Esophagus squamous epithelium (tissue), 5 donors: ENCODE measurements at regions not wholly inside any gene's neighbourhood (a gene's known extent, or its start where the extent isn't known, plus 50 kb on each side); places are given as distances from the start of the nearest gene placed in this dataset.

ENCODE experiments used
- DNase-seq: peaks from one replicate; lab custom pipeline; 2025; lab: John Stamatoyannopoulos, UW
- H3K27ac ChIP-seq, 4 donors: fragments of 200-600 bp; sonication (generic); one replicate each; pipeline ENCODE4 v1.5.1; 2016 to 2019; ENCODE audit warnings: mild to moderate bottlenecking in 1 of 4
- H3K27me3 ChIP-seq, 4 donors: fragments of 200-600 bp; sonication (generic); 1 replicate in 3 of 4; 2 replicates in 1 of 4; pipeline versions ENCODE4 v1.5.1 to v1.6.0; 2017 to 2021; ENCODE audit warnings: antibody characterized with exemption in 1 of 4
- H3K36me3 ChIP-seq, 3 donors: fragments of 200-600 bp; sonication (generic); one replicate each; pipeline ENCODE4 v1.5.1; 2016 to 2019
- H3K4me1 ChIP-seq, 3 donors: fragments of 200-600 bp; sonication (generic); one replicate each; pipeline ENCODE4 v1.5.1; 2017 to 2019
- H3K4me3 ChIP-seq, 4 donors: fragments of 200-600 bp; sonication (generic); 1 replicate in 3 of 4; 2 replicates in 1 of 4; pipeline ENCODE4 v1.5.1; 2016 to 2019; ENCODE audit warnings: mild to moderate bottlenecking in 2 of 4, moderate library complexity in 1 of 4
- H3K9me3 ChIP-seq, 3 donors: fragments of 200-600 bp; sonication (generic); one replicate each; pipeline ENCODE4 v1.5.1; 2016 to 2019
- CTCF ChIP-seq, 6 experiments: fragments of 450-650 bp in 4 of 6; fragments of 200-600 bp in 2 of 6; sonication (generic) in 2 of 6; IDR thresholded peaks; one replicate each; pipeline ENCODE4 v1.5.1; 2016 to 2019; ENCODE audit warnings: antibody characterized with exemption in 6 of 6, mild to moderate bottlenecking in 4 of 6, moderate library complexity in 4 of 6
- POLR2A ChIP-seq, 4 donors: fragments of 450-650 bp; IDR thresholded peaks; one replicate each; pipeline ENCODE4 v1.6.1; 2017; ENCODE audit warnings: antibody characterized with exemption in 4 of 4, mild to moderate bottlenecking in 4 of 4, moderate library complexity in 3 of 4
- WGBS, 2 donors: methylation state at CpG; one replicate each; pipeline ENCODE4 v1.1.5; 2018; 5-methylcytosine and 5-hydroxymethylcytosine counted together
- intact Hi-C: fragments of 100-400 bp; cut with DNase I; formaldehyde crosslinking; loops from one replicate; pipeline ENCODE4 v1.15.0; 2022
- donor health status: DM: yes; HTN: yes; CAD: no.

- no peak overlapping the region for H3K27ac ChIP-seq
- H3K4me3 ChIP-seq: no peak overlapping the region
- H3K9me3 ChIP-seq: no peaks in the 10 kb centered on the region
- TF ChIP-seq CTCF (IDR thresholded peaks at IDR 0.05) (no peak), POLR2A (IDR thresholded peaks at IDR 0.05) (no peak)
- DNase-seq: no peak
- intact Hi-C loops: no loop called here
- H3K36me3 ChIP-seq: no peaks in the 10 kb centered on the region
- H3K27me3 ChIP-seq: no peaks in the 10 kb centered on the region
- H3K4me1 ChIP-seq: no peaks in the 10 kb centered on the region
Observed at GRCh38 chr12:17110316-17110715, 504.4 kb upstream of the LMO3 start.

- Histone ChIP-seq H3K4me1 (no peaks in the 10 kb centered on the region), H3K9me3 (no peaks in the 10 kb centered on the region), H3K4me3 (no peak overlapping the region), H3K36me3 (no peaks in the 10 kb centered on the region), H3K27ac (no peak overlapping the region), H3K27me3 (no peaks in the 10 kb centered on the region)
- WGBS, 2 donors: 46 to 64% methylated on average over 3 of the region's 3 CpGs
- no peak for TF ChIP-seq CTCF (IDR thresholded peaks at IDR 0.05)
- TF ChIP-seq POLR2A (IDR thresholded peaks at IDR 0.05): no peak
- intact Hi-C loops: no loop called here
- DNase-seq: no peak
Observed at GRCh38 chr12:17108877-17109541, 503.0 kb upstream of the LMO3 start.

- TF ChIP-seq CTCF (IDR thresholded peaks at IDR 0.05): no peak
- no peak for TF ChIP-seq POLR2A (IDR thresholded peaks at IDR 0.05)
- DNase-seq: no peak
- Histone ChIP-seq H3K4me1 (no peaks in the 10 kb centered on the region), H3K9me3 (no peaks in the 10 kb centered on the region), H3K4me3 (no peak overlapping the region), H3K27me3 (no peaks in the 10 kb centered on the region), H3K36me3 (no peaks in the 10 kb centered on the region), H3K27ac (no peak overlapping the region)
- 41 to 56% methylated on average over 2 of the region's 2 CpGs for WGBS, 2 donors
- intact Hi-C loops: no loop called here
Observed at GRCh38 chr12:17104801-17105200, 498.8 kb upstream of the LMO3 start.

- intact Hi-C loops: no loop called here
- no peak overlapping the region for H3K27ac ChIP-seq
- H3K36me3 ChIP-seq: no peaks in the 10 kb centered on the region
- H3K9me3 ChIP-seq: peaks cover 0 to 4% (median 0%) of the 10 kb centered on the region in 3 donors
- no peak for TF ChIP-seq POLR2A (IDR thresholded peaks at IDR 0.05)
- TF ChIP-seq CTCF (IDR thresholded peaks at IDR 0.05): no peak
- no peaks in the 10 kb centered on the region for H3K4me1 ChIP-seq
- H3K27me3 ChIP-seq: no peaks in the 10 kb centered on the region
- WGBS, 2 donors: 69% methylated on average over 10 to 11 of the region's 11 CpGs
- DNase-seq: peak; percentile 0
- no peak overlapping the region for H3K4me3 ChIP-seq
Observed at GRCh38 chr12:17097674-17098073, 491.7 kb upstream of the LMO3 start.

- no peak overlapping the region for H3K4me3 ChIP-seq
- no peaks in the 10 kb centered on the region for H3K4me1 ChIP-seq
- H3K9me3 ChIP-seq: no peaks in the 10 kb centered on the region
- DNase-seq: no peak
- no peak overlapping the region for H3K27ac ChIP-seq
- no peaks in the 10 kb centered on the region for H3K36me3 ChIP-seq
- H3K27me3 ChIP-seq: no peaks in the 10 kb centered on the region
- intact Hi-C loops: no loop called here
- no peak for TF ChIP-seq POLR2A (IDR thresholded peaks at IDR 0.05)
- no peak for TF ChIP-seq CTCF (IDR thresholded peaks at IDR 0.05)
Observed at GRCh38 chr12:17084831-17085230, 478.9 kb upstream of the LMO3 start.
